ENCODE measurements at regions not wholly inside any gene's neighbourhood (a gene's known extent, or its start where the extent isn't known, plus 50 kb on each side); places are given as distances from the start of the nearest gene placed in this dataset.

- no peak overlapping the region for H3K9ac ChIP-seq (ENCODE audit: low read depth, low read length, poor library complexity)
- no peak overlapping the region for H3K27ac ChIP-seq (replicated peaks; ENCODE audit: low read length)
- H3K27me3 ChIP-seq (ENCODE audit: control insufficient read depth in 3 of 3, insufficient read depth in 3 of 3, low read depth in 1 of 3, low read length in 3 of 3) = no peaks in the 10 kb centered on the region
- no peak overlapping the region for H2BK120ac ChIP-seq (ENCODE audit: low read depth, low read length)
- no peak overlapping the region for H3K4me2 ChIP-seq (ENCODE audit: insufficient read depth, low read length, poor library complexity, severe bottlenecking)
- H3K14ac ChIP-seq (ENCODE audit: low read length) = no peak overlapping the region
- H3K36me3 ChIP-seq (replicated peaks in 1 of 2; ENCODE audit: control insufficient read depth in 2 of 2, insufficient read depth in 2 of 2, low read length in 2 of 2) = no peaks in the 10 kb centered on the region
- H2BK5ac ChIP-seq (ENCODE audit: low read length) = no peak overlapping the region
- H3K4me1 ChIP-seq (ENCODE audit: control insufficient read depth in 2 of 2, insufficient read depth in 1 of 2, low read depth in 1 of 2, low read length in 2 of 2) = peaks cover 0 to 2% of the 10 kb centered on the region in 2 donors
- no peak overlapping the region for H2AK5ac ChIP-seq (ENCODE audit: low read depth, low read length)
- no peak overlapping the region for H4K91ac ChIP-seq (ENCODE audit: low read depth, low read length, poor library complexity)
- no peaks in the 10 kb centered on the region for H3K9me3 ChIP-seq (replicated peaks in 1 of 2; ENCODE audit: control insufficient read depth in 2 of 2, insufficient read depth in 1 of 2, low read depth in 1 of 2, low read length in 2 of 2)
- no peak overlapping the region for H3K4me3 ChIP-seq (ENCODE audit: low read length in 2 of 2)
- DNase-seq (ENCODE audit: low spot score) = no peak
- H2AFZ ChIP-seq (ENCODE audit: low read length) = no peak overlapping the region
- H3K18ac ChIP-seq (ENCODE audit: low read length) = no peak overlapping the region
- H2BK15ac ChIP-seq (ENCODE audit: low read length) = no peak overlapping the region
- no peak overlapping the region for H3K23ac ChIP-seq (ENCODE audit: low read depth, low read length, poor library complexity)
- no peak overlapping the region for H3K4ac ChIP-seq (ENCODE audit: low read length)
- H2BK12ac ChIP-seq (ENCODE audit: low read length) = peak overlapping the region; percentile 49
- no peak overlapping the region for H4K8ac ChIP-seq (ENCODE audit: low read depth, low read length)
- no CpG with 5 or more reads among the region's 1 CpG for WGBS, 2 donors (ENCODE audit: extremely low coverage in 2 of 2, insufficient read length in 2 of 2, insufficient replicate concordance in 1 of 2)
- H3K79me1 ChIP-seq (ENCODE audit: low read depth, low read length) = no peaks in the 10 kb centered on the region
These were observed 94.6 kb upstream of the COL8A1 start for GRCh38 chr3:99543796-99544195.

GRCh38 chr3:99542767-99543518, 95.5 kb upstream of the COL8A1 start:
- Histone ChIP-seq H3K4me2 (ENCODE audit: insufficient read depth, low read length, poor library complexity, severe bottlenecking) (no peak overlapping the region), H3K9ac (ENCODE audit: low read depth, low read length, poor library complexity) (no peak overlapping the region), H3K27me3 (ENCODE audit: control insufficient read depth in 3 of 3, insufficient read depth in 3 of 3, low read depth in 1 of 3, low read length in 3 of 3) (no peaks in the 10 kb centered on the region), H4K91ac (ENCODE audit: low read depth, low read length, poor library complexity) (no peak overlapping the region), H3K4ac (ENCODE audit: low read length) (no peak overlapping the region), H3K14ac (ENCODE audit: low read length) (no peak overlapping the region), H2BK15ac (ENCODE audit: low read length) (no peak overlapping the region), H3K4me3 (ENCODE audit: low read length in 2 of 2) (no peak overlapping the region), H4K8ac (ENCODE audit: low read depth, low read length) (no peak overlapping the region), H3K9me3 (replicated peaks in 1 of 2; ENCODE audit: control insufficient read depth in 2 of 2, insufficient read depth in 1 of 2, low read depth in 1 of 2, low read length in 2 of 2) (no peaks in the 10 kb centered on the region), H2AFZ (ENCODE audit: low read length) (no peak overlapping the region), H3K36me3 (replicated peaks in 1 of 2; ENCODE audit: control insufficient read depth in 2 of 2, insufficient read depth in 2 of 2, low read length in 2 of 2) (no peaks in the 10 kb centered on the region), H2BK12ac (ENCODE audit: low read length) (no peak overlapping the region), H3K4me1 (ENCODE audit: control insufficient read depth in 2 of 2, insufficient read depth in 1 of 2, low read depth in 1 of 2, low read length in 2 of 2) (peaks cover 0 to 2% of the 10 kb centered on the region in 2 donors), H3K27ac (replicated peaks; ENCODE audit: low read length) (no peak overlapping the region), H3K18ac (ENCODE audit: low read length) (no peak overlapping the region), H2BK120ac (ENCODE audit: low read depth, low read length) (no peak overlapping the region), H3K23ac (ENCODE audit: low read depth, low read length, poor library complexity) (no peak overlapping the region), H2BK5ac (ENCODE audit: low read length) (no peak overlapping the region), H2AK5ac (ENCODE audit: low read depth, low read length) (no peak overlapping the region), H3K79me1 (ENCODE audit: low read depth, low read length) (no peaks in the 10 kb centered on the region)
- DNase-seq (ENCODE audit: low spot score) = no peak
- WGBS, 2 donors (ENCODE audit: extremely low coverage in 2 of 2, insufficient read length in 2 of 2, insufficient replicate concordance in 1 of 2) = no CpG with 5 or more reads among the region's 4 CpGs

GRCh38 chr3:99541181-99541580, 97.2 kb upstream of the COL8A1 start:
- no peak overlapping the region for H4K91ac ChIP-seq (ENCODE audit: low read depth, low read length, poor library complexity)
- DNase-seq (ENCODE audit: low spot score) = no peak
- H3K23ac ChIP-seq (ENCODE audit: low read depth, low read length, poor library complexity) = no peak overlapping the region
- H3K4me2 ChIP-seq (ENCODE audit: insufficient read depth, low read length, poor library complexity, severe bottlenecking) = no peak overlapping the region
- WGBS, 2 donors (ENCODE audit: extremely low coverage in 2 of 2, insufficient read length in 2 of 2, insufficient replicate concordance in 1 of 2) = no CpG with 5 or more reads among the region's 1 CpG
- no peak overlapping the region for H3K18ac ChIP-seq (ENCODE audit: low read length)
- H4K8ac ChIP-seq (ENCODE audit: low read depth, low read length) = no peak overlapping the region
- no peaks in the 10 kb centered on the region for H3K36me3 ChIP-seq (replicated peaks in 1 of 2; ENCODE audit: control insufficient read depth in 2 of 2, insufficient read depth in 2 of 2, low read length in 2 of 2)
- no peaks in the 10 kb centered on the region for H3K27me3 ChIP-seq (ENCODE audit: control insufficient read depth in 3 of 3, insufficient read depth in 3 of 3, low read depth in 1 of 3, low read length in 3 of 3)
- H3K4ac ChIP-seq (ENCODE audit: low read length) = no peak overlapping the region
- no peak overlapping the region for H3K27ac ChIP-seq (replicated peaks; ENCODE audit: low read length)
- no peak overlapping the region for H2AFZ ChIP-seq (ENCODE audit: low read length)
- H3K4me1 ChIP-seq (ENCODE audit: control insufficient read depth in 2 of 2, insufficient read depth in 1 of 2, low read depth in 1 of 2, low read length in 2 of 2) = peaks cover 0 to 2% of the 10 kb centered on the region in 2 donors
- no peak overlapping the region for H2BK120ac ChIP-seq (ENCODE audit: low read depth, low read length)
- no peak overlapping the region for H2AK5ac ChIP-seq (ENCODE audit: low read depth, low read length)
- H3K14ac ChIP-seq (ENCODE audit: low read length) = no peak overlapping the region
- no peaks in the 10 kb centered on the region for H3K9me3 ChIP-seq (replicated peaks in 1 of 2; ENCODE audit: control insufficient read depth in 2 of 2, insufficient read depth in 1 of 2, low read depth in 1 of 2, low read length in 2 of 2)
- H3K4me3 ChIP-seq (ENCODE audit: low read length in 2 of 2) = no peak overlapping the region
- no peak overlapping the region for H3K9ac ChIP-seq (ENCODE audit: low read depth, low read length, poor library complexity)
- H2BK5ac ChIP-seq (ENCODE audit: low read length) = no peak overlapping the region
- H2BK15ac ChIP-seq (ENCODE audit: low read length) = no peak overlapping the region
- H2BK12ac ChIP-seq (ENCODE audit: low read length) = no peak overlapping the region
- no peaks in the 10 kb centered on the region for H3K79me1 ChIP-seq (ENCODE audit: low read depth, low read length)

- Histone ChIP-seq H3K14ac (ENCODE audit: low read length) (no peak overlapping the region), H2AFZ (ENCODE audit: low read length) (peak overlapping the region; percentile 7), H3K27ac (replicated peaks; ENCODE audit: low read length) (no peak overlapping the region), H4K8ac (ENCODE audit: low read depth, low read length) (no peak overlapping the region), H3K36me3 (replicated peaks in 1 of 2; ENCODE audit: control insufficient read depth in 2 of 2, insufficient read depth in 2 of 2, low read length in 2 of 2) (no peaks in the 10 kb centered on the region), H2AK5ac (ENCODE audit: low read depth, low read length) (no peak overlapping the region), H3K18ac (ENCODE audit: low read length) (no peak overlapping the region), H2BK5ac (ENCODE audit: low read length) (no peak overlapping the region), H3K4me3 (ENCODE audit: low read length in 2 of 2) (no peak overlapping the region), H3K23ac (ENCODE audit: low read depth, low read length, poor library complexity) (no peak overlapping the region), H3K4me1 (ENCODE audit: control insufficient read depth in 2 of 2, insufficient read depth in 1 of 2, low read depth in 1 of 2, low read length in 2 of 2) (peaks cover 0 to 5% of the 10 kb centered on the region in 2 donors), H2BK15ac (ENCODE audit: low read length) (no peak overlapping the region), H3K79me1 (ENCODE audit: low read depth, low read length) (no peaks in the 10 kb centered on the region), H4K91ac (ENCODE audit: low read depth, low read length, poor library complexity) (no peak overlapping the region), H3K9me3 (replicated peaks in 1 of 2; ENCODE audit: control insufficient read depth in 2 of 2, insufficient read depth in 1 of 2, low read depth in 1 of 2, low read length in 2 of 2) (no peaks in the 10 kb centered on the region), H2BK120ac (ENCODE audit: low read depth, low read length) (no peak overlapping the region), H3K4me2 (ENCODE audit: insufficient read depth, low read length, poor library complexity, severe bottlenecking) (no peak overlapping the region), H3K27me3 (ENCODE audit: control insufficient read depth in 3 of 3, insufficient read depth in 3 of 3, low read depth in 1 of 3, low read length in 3 of 3) (no peaks in the 10 kb centered on the region), H2BK12ac (ENCODE audit: low read length) (no peak overlapping the region), H3K9ac (ENCODE audit: low read depth, low read length, poor library complexity) (no peak overlapping the region), H3K4ac (ENCODE audit: low read length) (no peak overlapping the region)
- no peak for DNase-seq (ENCODE audit: low spot score)
- WGBS, 2 donors (ENCODE audit: extremely low coverage in 2 of 2, insufficient read length in 2 of 2, insufficient replicate concordance in 1 of 2) = no CpG with 5 or more reads among the region's 4 CpGs
These were observed 101.0 kb upstream of the COL8A1 start for GRCh38 chr3:99537416-99537815.
